HG03432 (cell line): ENCODE measurements at regions not wholly inside any gene's neighbourhood (a gene's known extent, or its start where the extent isn't known, plus 50 kb on each side); places are given as distances from the start of the nearest gene placed in this dataset.
"Not testable (repeated sequence)": the region's sequence is repeated elsewhere in the genome, so short reads cannot be mapped to it uniquely, and the experiment has no call there.

Source experiments
- ATAC-seq: cut with Tn5 transposase; IDR thresholded peaks from one replicate; pipeline ENCODE4 v1.9.1; 2021; ENCODE audit warnings: mild to moderate bottlenecking, moderate library complexity; ENCODE audit not compliant: unreplicated experiment

DNA sequence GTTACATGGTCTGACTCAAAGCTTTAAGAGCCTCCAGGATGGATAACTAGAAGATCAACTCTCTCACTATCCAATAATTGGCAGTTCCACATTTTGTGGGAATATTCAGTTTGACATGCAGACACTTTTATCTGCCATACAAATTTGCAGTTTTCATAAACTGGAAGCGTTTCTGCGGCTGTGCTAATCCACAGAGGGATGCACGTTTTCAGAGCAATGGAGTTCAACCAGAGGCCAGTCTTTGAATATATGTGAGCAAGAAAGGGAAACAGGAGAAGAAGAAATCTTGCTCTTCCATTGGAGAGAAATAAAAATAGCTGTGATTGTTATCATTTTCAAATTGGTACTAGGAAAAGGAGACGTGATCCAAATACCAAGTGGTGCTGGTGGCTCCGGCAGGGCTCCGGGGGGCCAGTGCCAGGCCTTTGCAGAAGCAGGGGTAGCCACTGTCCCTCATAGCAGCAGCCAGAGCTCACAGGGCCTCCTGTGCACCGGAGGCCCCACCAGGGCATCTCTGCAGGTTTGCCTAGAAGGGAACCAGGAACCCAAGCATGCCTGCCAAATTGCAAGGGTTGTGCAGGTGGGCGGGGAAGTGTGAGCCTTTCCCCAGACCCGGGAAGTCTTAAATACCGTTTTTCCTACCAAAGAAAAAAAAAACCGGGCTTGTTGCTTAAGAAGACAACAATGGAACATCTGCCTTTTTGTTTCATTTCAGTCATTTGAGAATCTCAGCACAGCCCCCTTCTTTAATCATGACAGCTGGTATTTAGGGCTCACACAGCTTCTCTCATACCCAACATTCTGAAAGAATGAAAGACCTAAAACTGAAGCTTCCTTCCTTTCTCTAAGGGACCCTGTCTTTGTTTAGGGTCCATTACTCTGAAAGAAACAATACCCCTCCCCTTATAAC lies 791.1 kb upstream of the SOX11 start:
- ATAC-seq, result no peak

DNA sequence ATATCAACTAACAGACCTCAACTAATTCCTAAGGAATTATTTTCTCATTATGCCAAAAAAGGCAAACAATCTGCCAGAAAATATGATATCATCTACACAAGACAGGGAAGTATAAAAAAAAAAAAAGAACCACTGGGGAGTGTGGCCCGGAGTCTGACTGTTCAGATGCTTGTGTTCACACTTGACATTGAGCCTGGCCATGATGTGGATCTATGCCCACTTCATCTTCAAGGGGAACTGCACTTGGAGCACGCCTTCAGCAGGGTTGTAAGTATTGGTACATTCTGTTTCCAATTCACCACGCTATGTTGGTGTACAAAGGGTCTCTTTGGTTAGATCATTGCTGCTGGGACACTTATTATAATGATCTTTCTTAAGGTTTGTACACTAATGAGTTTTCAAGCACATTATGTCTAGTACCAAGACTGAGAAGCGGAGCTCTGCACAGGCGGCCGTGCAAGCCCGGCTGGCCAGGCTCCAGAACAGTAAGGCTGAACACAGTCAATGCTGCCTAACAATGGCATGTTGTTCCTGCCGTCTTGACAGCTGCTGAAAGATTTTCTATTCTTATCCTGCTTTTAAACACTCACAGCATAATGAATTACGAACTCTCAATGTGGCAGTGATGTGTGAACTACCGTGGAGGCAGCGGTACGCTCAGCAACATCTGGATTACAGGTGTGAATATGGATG lies 788.4 kb upstream of the SOX11 start:
- no peak for ATAC-seq

DNA sequence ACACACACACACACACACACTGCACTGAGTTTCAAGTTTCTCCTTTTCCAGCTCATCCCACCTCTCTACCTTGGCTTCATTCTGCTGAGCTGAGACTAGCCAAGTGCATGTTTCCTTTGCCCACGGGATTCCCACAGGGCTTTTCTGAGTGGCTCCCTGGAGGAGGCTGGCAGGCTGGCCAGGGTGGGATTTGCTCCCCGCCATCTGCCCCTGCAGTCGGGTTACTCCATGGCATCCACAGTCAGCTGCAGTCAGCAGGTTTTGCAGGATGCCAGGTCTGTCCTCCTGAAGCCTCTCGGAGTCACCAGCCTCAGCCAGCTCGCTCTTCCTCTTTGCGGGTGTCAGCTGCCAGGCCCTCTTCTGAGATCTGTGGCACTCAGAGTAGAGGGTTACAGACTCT lies 783.7 kb upstream of the SOX11 start:
- ATAC-seq, result no peak

DNA sequence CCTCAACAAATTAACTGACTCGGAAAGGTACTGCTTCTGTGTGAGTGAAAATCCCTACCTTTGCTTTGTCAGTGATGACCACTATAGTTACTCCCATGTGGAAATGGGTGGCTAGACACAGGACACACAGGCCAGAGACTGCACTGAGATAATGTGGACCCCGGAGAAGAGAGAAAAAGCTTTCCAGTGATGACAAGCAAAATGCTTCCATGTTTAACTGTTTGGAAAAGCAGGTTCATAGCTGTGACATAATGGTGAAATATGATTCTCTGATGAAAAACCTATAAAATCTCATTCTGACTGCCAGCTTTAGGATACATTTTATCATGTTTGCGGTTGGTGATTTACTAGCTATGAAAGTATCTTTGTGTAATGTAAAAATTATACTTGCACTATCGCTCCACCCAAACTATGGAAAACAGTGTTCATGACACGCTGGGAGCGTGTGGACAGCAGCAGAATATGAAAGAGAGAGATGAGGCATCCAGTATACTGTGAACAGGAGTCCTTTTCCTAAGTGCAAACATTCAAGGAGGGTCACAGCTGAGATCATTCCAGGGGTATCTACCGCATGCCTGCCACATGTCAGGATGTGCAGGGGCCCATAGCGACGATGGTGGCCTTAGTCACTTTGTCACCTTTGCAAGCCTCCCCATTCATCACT lies 782.7 kb upstream of the SOX11 start:
- no peak for ATAC-seq

DNA sequence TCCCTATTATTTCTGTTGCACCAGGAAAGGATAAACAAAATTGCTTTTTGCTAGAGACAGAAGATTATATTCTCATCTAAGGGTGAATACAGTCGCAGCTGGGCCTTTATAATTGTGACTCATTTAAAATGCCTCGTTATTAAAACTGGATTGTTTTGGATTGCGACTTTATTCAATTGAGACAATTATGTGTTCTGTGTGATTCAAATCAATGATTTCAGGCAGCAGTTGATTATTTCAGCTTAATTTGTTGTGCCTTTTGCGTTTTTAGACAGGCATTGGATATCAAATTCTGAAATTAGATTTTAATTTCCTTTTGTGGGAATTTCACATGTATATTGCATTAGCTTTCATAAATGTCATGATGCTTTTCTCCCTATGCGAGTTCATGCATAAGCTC lies 778.1 kb upstream of the SOX11 start:
- no peak for ATAC-seq

DNA sequence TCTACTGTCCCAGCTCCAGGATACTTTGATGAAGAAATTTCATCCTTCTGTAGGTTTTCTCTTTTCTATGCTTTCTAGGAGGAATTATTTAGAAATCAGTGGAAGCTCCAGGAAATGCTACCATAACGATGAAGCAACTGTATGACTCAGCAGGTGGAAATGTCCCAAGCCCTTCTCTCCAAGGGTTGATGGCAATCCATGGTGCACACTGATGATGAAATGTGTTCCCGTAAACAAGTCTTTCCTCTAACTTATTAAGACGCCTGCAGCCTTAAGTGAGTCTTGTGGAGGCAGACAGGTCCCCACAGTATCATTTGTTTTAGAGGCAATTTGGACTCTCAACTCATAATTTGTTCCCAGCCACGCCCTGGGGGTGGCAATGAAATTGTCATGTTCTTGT lies 777.6 kb upstream of the SOX11 start:
- ATAC-seq, result no peak

DNA sequence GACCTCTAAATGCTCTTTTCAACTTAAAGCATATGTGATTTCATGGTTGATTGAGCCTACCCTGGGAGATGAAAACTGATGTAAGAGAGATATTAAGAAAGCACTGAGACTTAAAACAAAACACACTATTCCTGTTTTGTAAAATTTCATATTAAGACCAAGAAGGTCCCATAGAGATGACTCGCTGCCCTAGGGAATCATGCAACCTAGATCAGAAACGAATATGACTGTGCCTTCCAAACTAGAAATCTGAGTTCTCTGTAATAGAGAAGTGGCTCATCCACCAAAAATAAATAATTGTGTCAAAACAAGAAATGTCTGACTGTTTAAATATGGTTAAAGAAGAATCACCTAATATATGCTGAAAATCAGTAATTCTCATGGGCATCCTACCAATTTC lies 776.8 kb upstream of the SOX11 start:
- no peak for ATAC-seq

DNA sequence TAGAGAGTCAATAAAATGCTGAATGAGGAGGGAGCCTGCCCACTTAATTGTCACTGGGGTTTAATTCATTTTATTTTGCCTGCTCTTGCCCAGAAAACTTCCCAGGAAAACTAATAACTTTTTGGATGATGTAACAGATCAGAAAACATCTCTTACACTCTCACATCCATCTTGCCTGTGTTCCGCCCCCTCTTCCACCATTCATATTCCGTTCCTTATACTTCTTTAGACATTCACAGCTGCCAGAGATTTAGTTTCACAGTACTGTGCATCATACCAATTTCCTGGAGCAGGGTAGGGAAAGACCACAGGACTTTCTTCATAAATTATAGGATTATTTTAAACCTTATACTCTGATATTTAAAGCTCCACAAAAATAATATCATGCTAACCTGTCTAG lies 776.1 kb upstream of the SOX11 start:
- no peak for ATAC-seq

DNA sequence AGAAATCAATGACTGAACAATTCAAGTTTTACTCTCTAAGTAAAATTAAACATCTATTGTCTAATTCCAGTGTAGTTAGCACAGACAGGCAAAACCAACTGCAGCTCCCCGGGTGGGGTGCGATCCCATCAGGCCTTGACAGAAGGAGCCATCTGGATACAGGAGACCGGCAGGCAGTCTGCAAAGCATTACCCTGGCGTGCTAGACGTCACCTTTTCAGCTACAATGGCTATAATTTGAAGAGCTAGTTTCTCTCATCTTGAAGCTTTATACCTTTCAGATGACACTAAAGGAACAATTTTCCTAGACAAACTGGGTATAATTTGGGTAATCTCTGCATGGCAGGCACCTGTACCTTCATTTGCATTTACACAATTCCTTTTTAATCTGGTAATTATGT lies 761.5 kb upstream of the SOX11 start:
- no peak for ATAC-seq

DNA sequence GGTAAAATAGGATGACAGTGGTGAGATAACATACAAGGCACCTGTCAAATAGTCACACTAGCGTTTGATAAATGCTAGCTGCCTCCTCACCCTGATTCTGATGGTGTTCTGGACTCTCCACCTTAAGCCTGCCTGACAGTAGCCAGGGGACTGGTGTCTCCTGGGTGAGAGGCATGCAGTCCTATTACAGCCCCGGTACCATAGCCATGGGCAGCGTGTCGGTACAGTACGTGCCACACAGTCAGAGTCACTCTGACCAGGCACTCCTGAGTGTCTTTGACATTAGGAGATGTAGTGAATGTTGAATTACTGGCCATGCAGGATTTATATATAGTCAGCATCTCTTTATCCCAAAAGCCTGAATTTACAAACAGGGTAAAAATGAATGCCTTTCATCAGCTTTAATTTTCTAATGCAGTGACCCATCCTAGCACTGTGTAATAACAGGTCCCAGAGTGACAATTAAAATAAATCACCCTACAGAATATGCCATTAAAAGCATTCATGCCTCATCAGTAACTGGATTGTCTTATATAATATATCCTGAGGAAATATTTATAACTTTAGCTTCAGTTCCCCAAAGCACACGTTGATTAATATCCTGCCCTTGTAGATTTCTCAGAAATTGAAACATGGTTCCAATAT lies 760.3 kb upstream of the SOX11 start:
- ATAC-seq, result no peak

DNA sequence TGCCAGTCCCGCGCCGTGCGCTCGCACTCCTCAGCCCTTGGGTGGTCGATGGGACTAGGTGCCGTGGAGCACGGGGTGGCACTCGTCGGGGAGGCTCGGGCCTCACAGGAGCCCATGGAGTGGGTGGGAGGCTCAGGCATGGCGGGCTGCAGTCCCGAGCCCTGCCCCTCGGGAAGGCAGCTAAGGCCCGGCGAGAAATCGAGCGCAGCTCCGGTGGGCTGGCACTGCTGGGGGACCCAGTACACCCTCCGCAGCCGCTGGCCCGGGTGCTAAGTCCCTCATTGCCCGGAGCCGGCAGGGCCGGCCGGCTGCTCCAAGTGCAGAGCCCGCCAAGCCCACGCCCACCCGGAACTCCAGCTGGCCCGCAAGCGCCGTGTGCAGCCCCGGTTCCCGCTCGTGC lies 756.9 kb upstream of the SOX11 start:
- not testable (repeated sequence) for ATAC-seq

DNA sequence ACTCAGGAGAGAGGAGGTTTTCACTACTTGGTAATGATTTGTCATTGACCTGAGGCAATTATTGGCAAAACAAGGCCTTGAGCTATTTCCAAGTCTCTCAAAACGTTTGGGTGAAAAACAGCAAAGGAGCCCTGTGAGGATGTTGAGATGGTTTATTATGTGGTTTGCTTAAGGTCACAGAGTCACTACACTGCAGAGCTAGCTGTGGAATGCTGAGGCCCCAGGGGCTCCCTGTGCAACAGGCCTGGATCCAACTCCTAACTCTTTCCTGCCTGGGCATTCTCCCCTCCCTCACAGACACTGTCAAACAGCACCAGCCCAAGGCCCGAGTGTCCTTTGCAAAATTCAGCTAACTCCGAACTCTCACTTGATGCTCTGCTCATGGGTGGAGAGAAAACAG lies 754.6 kb upstream of the SOX11 start:
- no peak for ATAC-seq

DNA sequence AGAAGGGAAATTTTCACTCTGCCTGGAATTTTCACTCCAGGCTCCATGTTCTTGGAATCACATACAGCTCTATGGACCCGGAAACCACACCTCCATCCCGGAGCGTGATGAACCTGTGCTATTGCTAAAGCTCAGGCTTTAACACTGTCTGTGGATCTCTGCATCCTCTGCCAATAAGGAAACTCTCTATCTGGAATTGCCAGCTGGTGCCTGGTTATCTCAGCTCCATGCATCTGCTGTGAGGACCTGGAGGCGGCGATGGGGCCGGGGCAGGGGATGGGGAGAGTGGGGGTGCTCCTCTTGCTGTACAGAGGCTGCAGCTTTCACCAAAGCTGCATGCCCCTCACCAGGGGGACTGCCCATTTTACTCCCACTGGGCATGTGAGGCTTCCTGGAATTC lies 754.0 kb upstream of the SOX11 start:
- ATAC-seq, result no peak

DNA sequence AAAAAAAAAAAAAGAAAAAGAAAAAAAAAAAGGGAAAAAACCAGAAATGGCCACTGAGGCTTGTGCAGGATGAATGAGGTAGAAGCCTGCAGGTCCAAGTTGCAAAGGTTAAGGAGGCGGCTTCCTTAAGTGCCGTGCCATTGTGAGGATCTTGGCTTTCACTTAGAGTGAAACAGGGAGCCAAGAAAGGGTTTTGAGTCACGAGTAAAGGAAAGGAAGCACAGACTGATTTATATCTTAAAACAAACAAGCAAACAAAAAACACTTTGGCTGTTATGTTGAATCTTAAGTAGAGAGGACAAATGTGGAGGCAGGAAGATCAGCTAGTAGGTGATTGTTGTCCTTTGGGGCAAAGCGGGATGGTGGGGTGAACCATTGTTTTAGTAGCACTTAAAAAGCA lies 749.7 kb upstream of the SOX11 start:
- ATAC-seq, result no peak

DNA sequence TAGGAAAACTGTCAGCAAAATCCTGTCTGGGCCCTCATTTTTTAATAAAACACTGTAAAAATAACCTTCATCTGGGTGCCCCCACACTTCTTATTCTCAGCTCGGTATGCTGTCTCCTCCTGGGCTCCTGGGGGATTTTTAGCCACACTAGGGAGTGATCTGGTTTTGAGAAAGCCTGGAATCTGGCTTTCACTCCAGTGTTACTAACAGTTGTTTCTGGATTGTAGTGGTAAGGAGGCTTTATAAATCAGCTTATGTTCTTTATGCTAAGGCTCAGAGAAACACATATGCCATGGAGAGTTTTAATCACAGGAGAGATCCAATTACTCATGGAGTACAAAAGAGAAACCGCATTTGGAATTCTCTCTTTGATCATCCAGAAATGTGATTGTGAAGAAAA lies 744.3 kb upstream of the SOX11 start:
- no peak for ATAC-seq

DNA sequence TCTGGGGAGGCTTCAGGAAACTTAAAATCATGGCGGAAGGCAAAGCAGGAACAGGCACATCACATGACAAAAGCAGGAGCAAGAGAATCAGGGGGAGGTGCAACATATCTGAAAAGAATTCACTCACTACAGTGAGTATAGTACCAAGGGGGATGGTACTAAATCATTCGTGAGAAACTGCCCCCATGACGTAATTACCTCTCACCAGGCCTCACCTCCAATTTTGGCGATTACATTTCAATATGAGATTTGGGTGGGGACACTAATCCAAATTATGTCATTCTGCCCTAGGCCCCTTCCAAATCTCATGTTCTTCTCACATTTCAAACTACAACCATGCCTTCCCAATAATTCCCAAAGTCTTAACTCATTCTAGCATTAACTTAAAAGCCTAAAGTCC lies 740.8 kb upstream of the SOX11 start:
- no peak for ATAC-seq

DNA sequence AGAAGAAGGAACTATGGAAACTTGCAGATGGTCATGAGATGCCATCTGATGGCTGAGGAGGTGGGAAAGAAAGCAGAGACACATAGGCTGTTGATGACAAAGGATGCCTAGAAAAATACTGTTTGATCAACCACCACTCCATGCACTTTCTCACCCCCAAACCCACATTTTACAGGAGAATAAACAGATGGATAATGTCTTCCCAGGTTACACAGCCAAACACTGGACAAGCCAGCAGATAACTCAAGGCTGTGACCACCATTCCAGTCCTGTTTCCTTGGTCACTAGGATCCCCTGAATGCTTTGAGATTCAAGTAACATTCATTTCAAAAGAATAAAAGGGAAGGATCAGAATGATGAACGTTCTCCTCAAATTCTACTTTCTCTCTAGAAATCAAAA lies 733.0 kb upstream of the SOX11 start:
- no peak for ATAC-seq

DNA sequence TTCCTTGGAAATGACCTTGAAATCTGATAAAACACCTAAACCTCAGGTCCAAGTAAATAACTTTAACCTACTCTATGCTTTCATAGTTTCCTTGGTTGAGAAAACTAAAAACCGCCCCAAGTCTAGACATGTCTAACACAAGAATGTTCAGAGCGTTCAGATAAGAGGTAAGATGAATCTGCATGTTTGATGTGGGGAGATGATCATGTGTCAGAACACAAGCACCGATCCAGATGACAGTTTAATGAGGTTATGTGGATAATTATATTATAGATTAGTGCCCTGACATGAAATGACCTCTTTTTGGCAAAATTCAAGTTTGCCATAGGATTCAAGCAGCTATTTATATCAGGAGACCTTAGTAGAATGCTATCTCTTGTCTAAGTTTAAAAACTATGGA lies 729.8 kb upstream of the SOX11 start:
- no peak for ATAC-seq

DNA sequence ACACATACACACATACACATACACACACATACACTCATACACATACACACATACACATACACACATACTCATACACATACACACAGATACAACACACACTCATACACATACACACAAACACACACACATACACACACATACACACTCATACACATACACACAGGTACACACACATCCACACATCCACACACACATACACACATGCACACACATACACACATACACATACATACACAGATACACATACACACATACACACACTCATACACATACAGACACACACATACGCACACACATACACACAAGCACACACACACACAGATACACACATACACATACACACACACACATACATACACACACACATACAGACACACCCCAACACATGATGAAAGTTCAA lies 729.1 kb upstream of the SOX11 start:
- no peak for ATAC-seq

DNA sequence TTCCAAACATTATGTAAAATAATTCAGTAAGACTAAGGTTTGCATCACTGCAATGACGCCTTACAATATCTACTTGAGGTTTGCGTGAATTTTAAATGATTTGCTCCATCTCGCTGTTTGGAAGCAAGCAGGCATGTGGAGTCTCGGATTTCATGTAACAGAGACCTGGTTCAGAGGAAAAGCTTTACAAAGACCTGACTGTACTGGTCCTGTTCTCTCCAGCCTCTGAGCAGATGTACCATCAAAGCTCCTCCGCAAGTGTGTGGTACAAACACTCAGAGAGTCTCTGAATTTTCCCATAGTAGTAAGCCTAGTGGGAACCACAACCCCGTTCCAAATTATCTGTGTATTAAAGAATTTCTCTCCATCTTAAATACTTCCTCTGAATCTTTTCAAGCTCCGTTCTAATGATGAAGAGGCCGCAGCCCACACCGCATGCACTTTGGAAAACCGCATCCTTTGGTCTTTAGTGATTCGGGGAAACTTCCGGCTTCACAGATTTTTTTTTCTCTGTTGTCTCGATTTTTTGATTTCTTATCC lies 728.1 kb upstream of the SOX11 start:
- no peak for ATAC-seq

DNA sequence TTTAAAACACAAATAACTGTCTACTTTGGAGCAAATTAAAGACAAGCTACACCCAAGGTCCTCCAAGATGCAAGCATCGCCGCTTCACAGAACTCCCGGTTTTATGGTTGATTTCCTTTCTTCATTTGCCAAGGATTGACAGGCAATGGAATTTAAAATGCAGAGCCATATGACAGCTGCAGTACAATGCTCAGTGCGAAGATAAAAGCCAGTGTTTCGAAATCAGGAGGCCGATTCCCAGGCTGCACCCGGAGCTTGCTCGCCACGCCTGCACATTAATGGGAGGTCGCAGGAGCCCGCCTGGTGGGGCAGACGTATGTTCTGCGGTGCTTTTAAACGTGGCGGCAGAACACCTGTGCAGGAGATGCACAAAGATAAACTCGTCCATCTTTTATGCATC lies 727.6 kb upstream of the SOX11 start:
- no peak for ATAC-seq
